ENCODE measurements at regions not wholly inside any gene's neighbourhood (a gene's known extent, or its start where the extent isn't known, plus 50 kb on each side); places are given as distances from the start of the nearest gene placed in this dataset.
"Not testable (repeated sequence)": the region's sequence is repeated elsewhere in the genome, so short reads cannot be mapped to it uniquely, and the experiment has no call there.

GRCh38 chr5:42981417-42982106, 58.6 kb downstream of the ANXA2R start:
- peaks cover 17 to 31% (median 30%) of the 10 kb centered on the region in 3 donors for H3K4me1 Mint-ChIP-seq

GRCh38 chr5:42981015-42981414, 59.1 kb downstream of the ANXA2R start:
- ATAC-seq (replicated peaks in 1 of 4); H3K27ac Mint-ChIP-seq; H3K4me3 ChIP-seq (ENCODE audit: control insufficient read depth in 1 of 2, extremely low read depth in 1 of 2, low read length in 1 of 2); H3K4me1 ChIP-seq (ENCODE audit: control insufficient read depth in 1 of 2, extremely low read depth in 1 of 2, insufficient read depth in 2 of 2, low read length in 2 of 2); DNase-seq; H3K9me3 ChIP-seq; H3K27me3 Mint-ChIP-seq; H3K27me3 ChIP-seq (replicated peaks in 1 of 2; ENCODE audit: control insufficient read depth in 2 of 2, extremely low read depth in 1 of 2, insufficient read depth in 2 of 2, low read length in 1 of 2); H3K27ac ChIP-seq (ENCODE audit: low read length); H3K9me3 Mint-ChIP-seq; H3K4me3 Mint-ChIP-seq; POLR2A ChIA-PET: not testable (repeated sequence)
- peaks cover 2 to 21% of the 10 kb centered on the region in 2 donors for H3K36me3 ChIP-seq (ENCODE audit: control insufficient read depth in 2 of 2, extremely low read depth in 1 of 2, insufficient read depth in 1 of 2, low read length in 1 of 2)
- Mint-ChIP-seq H3K4me1 (peaks cover 11 to 26% (median 25%) of the 10 kb centered on the region in 3 donors), H3K36me3 (peaks cover 31% of the 10 kb centered on the region)
- no CpG with 5 or more reads among the region's 5 CpGs for WGBS (ENCODE audit: insufficient coverage)
- CTCF ChIA-PET = interaction anchor here in 1 of 2 donors (0.7 kb wide), 1 partner anchor 95 kb away, joined by 5 read pairs; no protein-coding TSS in a partner anchor

More at GRCh38 chr5:42981417-42982106, 58.6 kb downstream of the ANXA2R start:
- CTCF ChIA-PET; H3K4me3 ChIP-seq (ENCODE audit: control insufficient read depth in 1 of 2, extremely low read depth in 1 of 2, low read length in 1 of 2); H3K9me3 Mint-ChIP-seq; DNase-seq; H3K27ac Mint-ChIP-seq; H3K4me1 ChIP-seq (ENCODE audit: control insufficient read depth in 1 of 2, extremely low read depth in 1 of 2, insufficient read depth in 2 of 2, low read length in 2 of 2); H3K27ac ChIP-seq (ENCODE audit: low read length); H3K27me3 Mint-ChIP-seq; H3K4me3 Mint-ChIP-seq; H3K9me3 ChIP-seq; ATAC-seq (replicated peaks in 1 of 4); H3K27me3 ChIP-seq (replicated peaks in 1 of 2; ENCODE audit: control insufficient read depth in 2 of 2, extremely low read depth in 1 of 2, insufficient read depth in 2 of 2, low read length in 1 of 2): not testable (repeated sequence)
- peaks cover 36% of the 10 kb centered on the region for H3K36me3 Mint-ChIP-seq
- WGBS (ENCODE audit: insufficient coverage) = no CpG with 5 or more reads among the region's 8 CpGs
- POLR2A ChIA-PET = interaction anchor here in 1 of 2 donors (0.6 to 0.7 kb wide), 3 partner anchors 8 to 332 kb away, joined by 6 to 11 read pairs (median 8); no protein-coding TSS in a partner anchor
- H3K36me3 ChIP-seq (ENCODE audit: control insufficient read depth in 2 of 2, extremely low read depth in 1 of 2, insufficient read depth in 1 of 2, low read length in 1 of 2) = peaks cover 2 to 21% of the 10 kb centered on the region in 2 donors

GRCh38 chr5:42980391-42980790, 59.7 kb downstream of the ANXA2R start:
- no CpG with 5 or more reads among the region's 36 CpGs for WGBS (ENCODE audit: insufficient coverage)

GRCh38 chr5:42979242-42979641, 60.9 kb downstream of the ANXA2R start:
- POLR2A ChIA-PET; H3K27me3 Mint-ChIP-seq; H3K4me1 ChIP-seq (ENCODE audit: control insufficient read depth in 1 of 2, extremely low read depth in 1 of 2, insufficient read depth in 2 of 2, low read length in 2 of 2); H3K27ac ChIP-seq (ENCODE audit: low read length); H3K4me3 Mint-ChIP-seq; ATAC-seq (replicated peaks in 1 of 4); H3K27ac Mint-ChIP-seq; CTCF ChIA-PET; DNase-seq; H3K27me3 ChIP-seq (replicated peaks in 1 of 2; ENCODE audit: control insufficient read depth in 2 of 2, extremely low read depth in 1 of 2, insufficient read depth in 2 of 2, low read length in 1 of 2); H3K4me3 ChIP-seq (ENCODE audit: control insufficient read depth in 1 of 2, extremely low read depth in 1 of 2, low read length in 1 of 2); H3K9me3 ChIP-seq; H3K9me3 Mint-ChIP-seq: not testable (repeated sequence)
- Mint-ChIP-seq H3K36me3 (peaks cover 27% of the 10 kb centered on the region), H3K4me1 (peaks cover 0 to 15% (median 13%) of the 10 kb centered on the region in 3 donors)
- 96% methylated on average over 24 of the region's 34 CpGs for whole genome bisulfite sequencing (ENCODE audit: insufficient coverage)
- peaks cover 2 to 14% of the 10 kb centered on the region in 2 donors for H3K36me3 ChIP-seq (ENCODE audit: control insufficient read depth in 2 of 2, extremely low read depth in 1 of 2, insufficient read depth in 1 of 2, low read length in 1 of 2)

More at GRCh38 chr5:42980391-42980790, 59.7 kb downstream of the ANXA2R start:
- H3K27ac Mint-ChIP-seq; H3K4me3 ChIP-seq (ENCODE audit: control insufficient read depth in 1 of 2, extremely low read depth in 1 of 2, low read length in 1 of 2); H3K27ac ChIP-seq (ENCODE audit: low read length); H3K27me3 Mint-ChIP-seq; DNase-seq; H3K9me3 Mint-ChIP-seq; H3K4me1 ChIP-seq (ENCODE audit: control insufficient read depth in 1 of 2, extremely low read depth in 1 of 2, insufficient read depth in 2 of 2, low read length in 2 of 2); ATAC-seq (replicated peaks in 1 of 4); H3K4me3 Mint-ChIP-seq; H3K9me3 ChIP-seq; POLR2A ChIA-PET; H3K27me3 ChIP-seq (replicated peaks in 1 of 2; ENCODE audit: control insufficient read depth in 2 of 2, extremely low read depth in 1 of 2, insufficient read depth in 2 of 2, low read length in 1 of 2): not testable (repeated sequence)
- peaks cover 5 to 19% (median 19%) of the 10 kb centered on the region in 3 donors for H3K4me1 Mint-ChIP-seq
- H3K36me3 ChIP-seq (ENCODE audit: control insufficient read depth in 2 of 2, extremely low read depth in 1 of 2, insufficient read depth in 1 of 2, low read length in 1 of 2) = peaks cover 2 to 17% of the 10 kb centered on the region in 2 donors
- peaks cover 25% of the 10 kb centered on the region for H3K36me3 Mint-ChIP-seq
- CTCF ChIA-PET = interaction anchor here in 1 of 2 donors (0.7 kb wide), 1 partner anchor 96 kb away, joined by 5 read pairs; no protein-coding TSS in a partner anchor

GRCh38 chr5:42974536-42974935, 65.6 kb downstream of the ANXA2R start:
- no peak overlapping the region for H3K27ac Mint-ChIP-seq
- H3K27me3 Mint-ChIP-seq = no peaks in the 10 kb centered on the region
- no peak for DNase-seq
- Histone ChIP-seq H3K36me3 (ENCODE audit: control insufficient read depth in 2 of 2, extremely low read depth in 1 of 2, insufficient read depth in 1 of 2, low read length in 1 of 2) (peaks cover 0 to 19% of the 10 kb centered on the region in 2 donors), H3K9me3 (no peaks in the 10 kb centered on the region), H3K27me3 (replicated peaks in 1 of 2; ENCODE audit: control insufficient read depth in 2 of 2, extremely low read depth in 1 of 2, insufficient read depth in 2 of 2, low read length in 1 of 2) (no peaks in the 10 kb centered on the region), H3K27ac (ENCODE audit: low read length) (no peak overlapping the region), H3K4me1 (ENCODE audit: control insufficient read depth in 1 of 2, extremely low read depth in 1 of 2, insufficient read depth in 2 of 2, low read length in 2 of 2) (no peaks in the 10 kb centered on the region), H3K4me3 (ENCODE audit: control insufficient read depth in 1 of 2, extremely low read depth in 1 of 2, low read length in 1 of 2) (no peak overlapping the region)
- peaks cover 0 to 5% (median 3%) of the 10 kb centered on the region in 3 donors for H3K4me1 Mint-ChIP-seq
- no peak for ATAC-seq (replicated peaks in 1 of 4)
- peaks cover 34% of the 10 kb centered on the region for H3K36me3 Mint-ChIP-seq
- CTCF ChIA-PET = interaction anchor here in 1 of 2 donors (1.5 kb wide), 1 partner anchor 8 kb away, joined by 3 read pairs; no protein-coding TSS in a partner anchor
- H3K4me3 Mint-ChIP-seq = no peak overlapping the region
- 90% methylated on average over 2 of the region's 2 CpGs for WGBS (ENCODE audit: insufficient coverage)
- H3K9me3 Mint-ChIP-seq = no peaks in the 10 kb centered on the region
- POLR2A ChIA-PET = no interaction called here

GRCh38 chr5:42970636-42971559, 69.2 kb downstream of the ANXA2R start:
- ChIA-PET CTCF (interaction anchor here (0.6 to 1.0 kb wide), 5 partner anchors 12 to 62 kb away, joined by 3 to 8 read pairs (median 3); no protein-coding TSS in a partner anchor), POLR2A (interaction anchor here (0.6 to 1.0 kb wide), 3 partner anchors 18 to 1184 kb away, joined by 3 to 5 read pairs (median 4); no protein-coding TSS in a partner anchor)
- H3K9me3 Mint-ChIP-seq = no peaks in the 10 kb centered on the region
- H3K4me1 Mint-ChIP-seq = peaks cover 6 to 8% (median 8%) of the 10 kb centered on the region in 3 donors
- DNase-seq = peak in 1 of 35 experiments; percentile 31
- Histone ChIP-seq H3K4me1 (ENCODE audit: control insufficient read depth in 1 of 2, extremely low read depth in 1 of 2, insufficient read depth in 2 of 2, low read length in 2 of 2) (peaks cover 0 to 4% of the 10 kb centered on the region in 2 experiments), H3K4me3 (ENCODE audit: control insufficient read depth in 1 of 2, extremely low read depth in 1 of 2, low read length in 1 of 2) (no peak overlapping the region), H3K27ac (ENCODE audit: low read length) (no peak overlapping the region), H3K36me3 (ENCODE audit: control insufficient read depth in 2 of 2, extremely low read depth in 1 of 2, insufficient read depth in 1 of 2, low read length in 1 of 2) (peaks cover 0 to 19% of the 10 kb centered on the region in 2 donors), H3K27me3 (replicated peaks in 1 of 2; ENCODE audit: control insufficient read depth in 2 of 2, extremely low read depth in 1 of 2, insufficient read depth in 2 of 2, low read length in 1 of 2) (no peaks in the 10 kb centered on the region), H3K9me3 (no peaks in the 10 kb centered on the region)
- peak in 1 of 4 experiments; percentile 17 for ATAC-seq (replicated peaks in 1 of 4)
- H3K36me3 Mint-ChIP-seq = peaks cover 24% of the 10 kb centered on the region
- no peak overlapping the region for H3K4me3 Mint-ChIP-seq
- 92% methylated on average over 29 of the region's 32 CpGs for WGBS (ENCODE audit: insufficient coverage)
- no peak overlapping the region for H3K27ac Mint-ChIP-seq
- no peaks in the 10 kb centered on the region for H3K27me3 Mint-ChIP-seq

Data from T-cell (primary cell).